Liver (tissue), 3 donors: ENCODE measurements at regions not wholly inside any gene's neighbourhood (a gene's known extent, or its start where the extent isn't known, plus 50 kb on each side); places are given as distances from the start of the nearest gene placed in this dataset.

ENCODE experiments used
- EGR1 ChIP-seq, 2 donors: IDR thresholded peaks; 2 replicates each; pipeline ENCODE4 v1.6.1; 2016 to 2018; ENCODE audit warnings: antibody characterized with exemption in 2 of 2, low read depth in 2 of 2
- GABPA ChIP-seq, 2 donors: IDR thresholded peaks in 1 of 2; conservative IDR thresholded peaks in 1 of 2; 2 replicates each; pipeline ENCODE4 v1.6.1; 2016; ENCODE audit warnings: antibody characterized with exemption in 2 of 2, mild to moderate bottlenecking in 1 of 2, moderate library complexity in 1 of 2
- HNF4A ChIP-seq, 2 donors: conservative IDR thresholded peaks; 2 replicates each; pipeline ENCODE4 v1.6.1; 2016; ENCODE audit warnings: antibody characterized with exemption in 2 of 2, mild to moderate bottlenecking in 2 of 2
- TF ChIP-seq, protein P1 (sequence below): fragments of 150-350 bp; IDR thresholded peaks from 2 replicates; pipeline ENCODE4 v1.5.1; 2017; ENCODE audit warnings: improper control_type of control experiment, low read depth, low read length; ENCODE audit not compliant: missing input control
- donor health status: healthy.
- donor health status: healthy.

DNA sequence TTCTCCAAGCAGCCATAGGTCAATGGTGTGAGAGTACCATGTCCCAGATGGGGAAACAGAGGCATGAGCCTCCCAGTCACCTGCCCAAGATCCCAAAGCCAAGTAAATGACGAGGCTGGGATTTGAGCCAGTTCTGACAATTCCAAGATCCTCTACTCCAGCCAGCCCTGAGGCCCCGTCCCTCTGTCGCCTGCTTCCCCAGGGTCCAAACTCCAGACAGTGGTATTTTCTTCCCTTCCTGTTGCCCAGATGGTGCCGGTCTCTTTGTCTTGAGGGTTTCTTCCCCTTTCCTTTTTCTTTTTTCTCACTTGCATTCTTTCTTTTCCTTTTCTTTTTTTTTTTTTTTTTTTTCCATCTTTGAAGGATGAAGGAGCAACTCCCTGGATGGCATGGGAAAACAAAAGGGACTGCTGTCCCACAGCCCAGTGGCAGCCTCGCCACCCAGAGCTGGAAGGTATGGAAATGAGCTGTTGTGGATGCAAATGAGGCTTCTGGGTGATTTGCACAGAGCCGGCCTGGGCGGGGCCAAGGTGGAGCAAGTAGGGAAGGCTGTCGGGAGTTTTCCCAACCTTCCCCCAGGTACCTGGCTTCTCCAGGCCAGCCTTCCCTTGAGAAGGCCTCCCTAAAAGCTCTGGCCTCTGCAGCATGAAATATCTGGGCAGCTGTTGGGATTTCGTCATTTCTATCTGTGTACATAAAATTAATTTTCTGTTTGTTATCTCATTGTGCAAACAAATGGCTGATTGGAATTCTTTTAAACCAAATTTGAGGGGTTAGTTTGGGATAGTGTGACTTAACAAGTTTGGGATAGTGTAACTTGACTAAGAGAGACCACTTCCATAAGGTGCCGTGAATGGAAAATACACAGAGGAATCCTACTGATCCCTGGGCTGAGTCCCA lies 146.8 kb downstream of the MN1 start:
- TF ChIP-seq, protein P1, sequence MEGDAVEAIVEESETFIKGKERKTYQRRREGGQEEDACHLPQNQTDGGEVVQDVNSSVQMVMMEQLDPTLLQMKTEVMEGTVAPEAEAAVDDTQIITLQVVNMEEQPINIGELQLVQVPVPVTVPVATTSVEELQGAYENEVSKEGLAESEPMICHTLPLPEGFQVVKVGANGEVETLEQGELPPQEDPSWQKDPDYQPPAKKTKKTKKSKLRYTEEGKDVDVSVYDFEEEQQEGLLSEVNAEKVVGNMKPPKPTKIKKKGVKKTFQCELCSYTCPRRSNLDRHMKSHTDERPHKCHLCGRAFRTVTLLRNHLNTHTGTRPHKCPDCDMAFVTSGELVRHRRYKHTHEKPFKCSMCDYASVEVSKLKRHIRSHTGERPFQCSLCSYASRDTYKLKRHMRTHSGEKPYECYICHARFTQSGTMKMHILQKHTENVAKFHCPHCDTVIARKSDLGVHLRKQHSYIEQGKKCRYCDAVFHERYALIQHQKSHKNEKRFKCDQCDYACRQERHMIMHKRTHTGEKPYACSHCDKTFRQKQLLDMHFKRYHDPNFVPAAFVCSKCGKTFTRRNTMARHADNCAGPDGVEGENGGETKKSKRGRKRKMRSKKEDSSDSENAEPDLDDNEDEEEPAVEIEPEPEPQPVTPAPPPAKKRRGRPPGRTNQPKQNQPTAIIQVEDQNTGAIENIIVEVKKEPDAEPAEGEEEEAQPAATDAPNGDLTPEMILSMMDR, result no peak
- TF ChIP-seq HNF4A (conservative IDR thresholded peaks at IDR 0.05) (no peak), GABPA (IDR thresholded peaks at IDR 0.05 in 1 of 2, conservative IDR thresholded peaks at IDR 0.05 in 1 of 2) (no peak), EGR1 (IDR thresholded peaks at IDR 0.05; ENCODE audit: low read depth in 2 of 2) (no peak)
